SK-N-SH treated with all-trans-retinoic acid at 6 μM for 48 hours (cell line): ENCODE measurements at regions not wholly inside any gene's neighbourhood (a gene's known extent, or its start where the extent isn't known, plus 50 kb on each side); places are given as distances from the start of the nearest gene placed in this dataset.

Experiments used
- ATAC-seq: fragments of 200-7000 bp; cut with Tn5 transposase; 3 replicates; pipeline ENCODE4 v1.9.1; 2020; ENCODE audit warnings: mild to moderate bottlenecking, moderate library complexity
- ARNTL ChIP-seq: fragments of 450-650 bp; formaldehyde crosslinking; IDR thresholded peaks from 2 replicates; pipeline ENCODE4 v1.5.0; 2020; ENCODE audit warnings: low read depth, mild to moderate bottlenecking, moderate library complexity, borderline replicate concordance
- BACH2 ChIP-seq: fragments of 250-450 bp; sonication (Bioruptor Pico); IDR thresholded peaks from 2 replicates; pipeline ENCODE4 v1.9.0; 2021; ENCODE audit warnings: mild to moderate bottlenecking, borderline replicate concordance
- CREB5 ChIP-seq: fragments of 250-450 bp; sonication (Bioruptor Pico); IDR thresholded peaks from 2 replicates; pipeline ENCODE4 v1.5.1; 2020; ENCODE audit warnings: low read depth, mild to moderate bottlenecking, moderate library complexity
- CSDC2 ChIP-seq: fragments of 250-450 bp; sonication (Bioruptor Pico); IDR thresholded peaks from 2 replicates; pipeline ENCODE4 v1.5.0; 2020; ENCODE audit warnings: mild to moderate bottlenecking, moderate library complexity
- CSRNP3 ChIP-seq: fragments of 250-450 bp; sonication (Bioruptor Pico); IDR thresholded peaks from 2 replicates; pipeline ENCODE4 v1.5.1; 2021; ENCODE audit warnings: mild to moderate bottlenecking, moderate library complexity
- ESRRG ChIP-seq: fragments of 250-450 bp; sonication (Bioruptor Pico); IDR thresholded peaks from 2 replicates; pipeline ENCODE4 v1.6.1; 2021; ENCODE audit warnings: mild to moderate bottlenecking
- GLIS3 ChIP-seq: fragments of 250-450 bp; sonication (Bioruptor Pico); IDR thresholded peaks from 2 replicates; pipeline ENCODE4 v1.5.0; 2020; ENCODE audit warnings: mild to moderate bottlenecking, moderate library complexity
- ISL1 ChIP-seq: fragments of 250-450 bp; sonication (Bioruptor Pico); IDR thresholded peaks from 2 replicates; pipeline ENCODE4 v2.1.2; 2022; ENCODE audit warnings: mild to moderate bottlenecking, moderate library complexity
- OSR1 ChIP-seq: fragments of 250-450 bp; sonication (Bioruptor Pico); IDR thresholded peaks from 2 replicates; pipeline ENCODE4 v1.8.0; 2022; ENCODE audit warnings: moderate library complexity, mild to moderate bottlenecking, inconsistent platforms
- PATZ1 ChIP-seq: fragments of 250-450 bp; sonication (Bioruptor Pico); IDR thresholded peaks from 2 replicates; pipeline ENCODE4 v1.8.0; 2020; ENCODE audit warnings: mild to moderate bottlenecking, moderate library complexity, borderline replicate concordance
- POU6F1 ChIP-seq: fragments of 250-450 bp; sonication (Bioruptor Pico); IDR thresholded peaks from 2 replicates; pipeline ENCODE4 v1.8.0; 2021; ENCODE audit warnings: low read depth, mild to moderate bottlenecking, moderate library complexity, borderline replicate concordance
- PPARA ChIP-seq: fragments of 250-450 bp; sonication (Bioruptor Pico); IDR thresholded peaks from 2 replicates; pipeline ENCODE4 v1.5.0; 2020; ENCODE audit warnings: mild to moderate bottlenecking, borderline replicate concordance
- RARB ChIP-seq: fragments of 250-450 bp; sonication (Bioruptor Pico); IDR thresholded peaks from 2 replicates; pipeline ENCODE4 v1.8.0; 2021; ENCODE audit warnings: mild to moderate bottlenecking, moderate library complexity
- TCF4 ChIP-seq: fragments of 250-450 bp; sonication (Bioruptor Pico); IDR thresholded peaks from 2 replicates; pipeline ENCODE4 v1.8.0; 2021; ENCODE audit warnings: mild to moderate bottlenecking, moderate library complexity, borderline replicate concordance
- TOX ChIP-seq: fragments of 250-450 bp; sonication (Bioruptor Pico); IDR thresholded peaks from 2 replicates; pipeline ENCODE4 v1.8.0; 2021; ENCODE audit warnings: mild to moderate bottlenecking, moderate library complexity, borderline replicate concordance
- TSHZ2 ChIP-seq: fragments of 250-450 bp; sonication (Bioruptor Pico); IDR thresholded peaks from 2 replicates; pipeline ENCODE4 v1.5.0; 2020; ENCODE audit warnings: mild to moderate bottlenecking, moderate library complexity
- ZC3H10 ChIP-seq: fragments of 250-450 bp; sonication (Bioruptor Pico); IDR thresholded peaks from 2 replicates; pipeline ENCODE4 v1.5.1; 2021; ENCODE audit warnings: mild to moderate bottlenecking, moderate library complexity
- ZFP3 ChIP-seq: fragments of 250-450 bp; sonication (Bioruptor Pico); IDR thresholded peaks from 2 replicates; pipeline ENCODE4 v1.5.0; 2020; ENCODE audit warnings: mild to moderate bottlenecking, moderate library complexity
- ZFP30 ChIP-seq: fragments of 450-650 bp; formaldehyde crosslinking; IDR thresholded peaks from 2 replicates; pipeline ENCODE4 v1.5.0; 2022; ENCODE audit warnings: mild to moderate bottlenecking, moderate library complexity
- ZNF70 ChIP-seq: fragments of 450-650 bp; formaldehyde crosslinking; IDR thresholded peaks from 2 replicates; pipeline ENCODE4 v1.5.0; 2020; ENCODE audit warnings: mild to moderate bottlenecking, moderate library complexity
- ZNF8 ChIP-seq: fragments of 450-650 bp; formaldehyde crosslinking; IDR thresholded peaks from 2 replicates; pipeline ENCODE4 v1.5.0; 2020; ENCODE audit warnings: mild to moderate bottlenecking, moderate library complexity

- ATAC-seq, result no peak
- TF ChIP-seq ESRRG, result no peak
- TF ChIP-seq ZC3H10 (CRISPR knock-in tag), result no peak
- no peak for TF ChIP-seq ARNTL (CRISPR knock-in tag)
- no peak for TF ChIP-seq OSR1
- TF ChIP-seq CSDC2 (CRISPR knock-in tag), result no peak
- TF ChIP-seq POU6F1 (CRISPR knock-in tag), result no peak
- TF ChIP-seq ZNF8, result no peak
- no peak for TF ChIP-seq ZNF70 (CRISPR knock-in tag)
- no peak for TF ChIP-seq TSHZ2 (CRISPR knock-in tag)
- no peak for TF ChIP-seq PATZ1 (CRISPR knock-in tag)
- no peak for TF ChIP-seq BACH2 (CRISPR knock-in tag)
- TF ChIP-seq PPARA, result no peak
- TF ChIP-seq TCF4, result no peak
- TF ChIP-seq ISL1, result no peak
- TF ChIP-seq, all 23 proteins: peak for 0
These were observed 534.6 kb downstream of the NTRK2 start for GRCh38 chr9:85204176-85204575.

- no peak for TF ChIP-seq TCF4
- TF ChIP-seq ZC3H10 (CRISPR knock-in tag), result no peak
- no peak for TF ChIP-seq CREB5 (CRISPR knock-in tag)
- no peak for TF ChIP-seq PPARA
- no peak for TF ChIP-seq POU6F1 (CRISPR knock-in tag)
- TF ChIP-seq CSRNP3 (CRISPR knock-in tag), result no peak
- no peak for TF ChIP-seq ZNF8
- no peak for TF ChIP-seq CSDC2 (CRISPR knock-in tag)
- no peak for TF ChIP-seq ZFP30
- no peak for TF ChIP-seq GLIS3 (CRISPR knock-in tag)
- no peak for TF ChIP-seq TOX (CRISPR knock-in tag)
- no peak for TF ChIP-seq ESRRG
- no peak for TF ChIP-seq RARB (CRISPR knock-in tag)
- TF ChIP-seq ZFP3 (CRISPR knock-in tag), result no peak
- TF ChIP-seq ISL1, result no peak
- no peak for TF ChIP-seq OSR1
- no peak for ATAC-seq
These were observed 533.1 kb downstream of the NTRK2 start for GRCh38 chr9:85202596-85202995.
